ENCODE measurements at regions not wholly inside any gene's neighbourhood (a gene's known extent, or its start where the extent isn't known, plus 50 kb on each side); places are given as distances from the start of the nearest gene placed in this dataset.

DNA sequence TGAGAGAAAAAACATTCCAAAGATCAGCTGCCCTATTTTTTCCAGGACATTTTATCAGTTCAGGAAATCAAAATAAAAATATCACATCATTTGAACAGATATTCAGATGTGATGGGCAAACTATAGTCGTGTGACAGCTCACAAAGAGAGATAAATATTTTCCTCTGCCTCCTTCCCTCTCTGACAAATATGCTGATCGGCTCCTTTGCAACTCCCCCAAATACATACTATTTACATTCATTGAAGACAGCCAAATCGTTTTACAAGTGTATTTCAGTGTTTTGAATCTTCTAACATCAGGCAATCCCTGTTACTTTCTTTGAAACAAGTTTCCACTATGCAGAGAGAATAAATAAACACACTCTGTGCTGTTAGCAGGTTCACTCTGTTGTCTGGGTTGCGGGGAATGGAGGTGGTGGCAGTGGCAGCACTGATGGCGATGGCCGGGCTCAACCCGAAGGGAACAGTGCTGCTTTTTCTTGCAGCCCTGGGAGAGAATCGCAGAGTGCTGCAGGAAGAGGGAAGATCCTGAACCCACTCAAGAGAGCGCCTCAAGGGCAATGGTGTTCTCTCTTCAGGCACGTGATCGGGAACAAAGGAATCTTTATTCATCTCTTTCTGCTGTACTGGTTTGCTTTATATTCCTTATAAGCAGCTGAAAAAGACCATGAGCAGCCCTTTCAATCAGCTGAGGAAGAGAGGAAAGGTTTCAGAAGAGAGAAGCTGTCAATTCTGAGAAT is 142.5 kb downstream of the PHLDA1 start:
- no peaks in the 10 kb centered on the region for H3K27me3 ChIP-seq (ENCODE audit: control insufficient read depth in 1 of 2, insufficient read depth in 2 of 2, low read length in 2 of 2)
- ChIA-PET POLR2A (no interaction called here), CTCF (interaction anchor here (1.2 kb wide), 1 partner anchor 18 kb away, joined by 3 read pairs; no protein-coding TSS in a partner anchor)
- no peak for TF ChIP-seq CTCF (IDR thresholded peaks at IDR 0.05)
- no peak for DNase-seq
- intact Hi-C loops (cut with DNase I, micrococcal nuclease) = no loop called here
- H3K4me1 ChIP-seq (ENCODE audit: insufficient read depth, low read length) = no peaks in the 10 kb centered on the region
- ATAC-seq (ENCODE audit: poor library complexity) = no peak
- Mint-ChIP-seq H3K4me1 (ENCODE audit: low read depth) (no peaks in the 10 kb centered on the region), H3K36me3 (ENCODE audit: low read depth) (no peaks in the 10 kb centered on the region), H3K4me3 (no peak overlapping the region), H3K27ac (no peak overlapping the region), H3K27me3 (peaks cover 6% of the 10 kb centered on the region), H3K9me3 (no peaks in the 10 kb centered on the region)
- no peak overlapping the region for H3K4me3 ChIP-seq (ENCODE audit: low read length)
- H3K36me3 ChIP-seq (ENCODE audit: insufficient read depth, low read length) = no peaks in the 10 kb centered on the region
- no peak overlapping the region for H3K27ac ChIP-seq (ENCODE audit: low read depth in 1 of 2, low read length in 2 of 2)
- H3K9me3 ChIP-seq (ENCODE audit: control insufficient read depth in 1 of 2, insufficient read depth in 1 of 2, low read length in 2 of 2) = no peaks in the 10 kb centered on the region

GRCh38 chr12:75888399-75888798 is 143.2 kb downstream of the PHLDA1 start:
- no peak overlapping the region for H3K27ac ChIP-seq (ENCODE audit: low read depth in 1 of 2, low read length in 2 of 2)
- no peaks in the 10 kb centered on the region for H3K4me1 ChIP-seq (ENCODE audit: insufficient read depth, low read length)
- no peaks in the 10 kb centered on the region for H3K4me1 Mint-ChIP-seq (ENCODE audit: low read depth)
- DNase-seq (no peak), ATAC-seq (ENCODE audit: poor library complexity) (no peak)
- H3K4me3 ChIP-seq (ENCODE audit: low read length) = no peak overlapping the region
- no peaks in the 10 kb centered on the region for H3K9me3 ChIP-seq (ENCODE audit: control insufficient read depth in 1 of 2, insufficient read depth in 1 of 2, low read length in 2 of 2)
- intact Hi-C loops (cut with DNase I, micrococcal nuclease) = no loop called here
- H3K27me3 Mint-ChIP-seq = peaks cover 6% of the 10 kb centered on the region
- ChIA-PET CTCF (interaction anchor here (1.2 to 1.4 kb wide), 2 partner anchors 11 to 18 kb away, joined by 3 read pairs; no protein-coding TSS in a partner anchor), POLR2A (no interaction called here)
- H3K27me3 ChIP-seq (ENCODE audit: control insufficient read depth in 1 of 2, insufficient read depth in 2 of 2, low read length in 2 of 2) = no peaks in the 10 kb centered on the region
- TF ChIP-seq CTCF (IDR thresholded peaks at IDR 0.05) = no peak
- no peaks in the 10 kb centered on the region for H3K36me3 Mint-ChIP-seq (ENCODE audit: low read depth)
- H3K27ac Mint-ChIP-seq = no peak overlapping the region
- no peaks in the 10 kb centered on the region for H3K36me3 ChIP-seq (ENCODE audit: insufficient read depth, low read length)
- H3K4me3 Mint-ChIP-seq = no peak overlapping the region
- no peaks in the 10 kb centered on the region for H3K9me3 Mint-ChIP-seq

- H3K27ac Mint-ChIP-seq = no peak overlapping the region
- ATAC-seq (ENCODE audit: poor library complexity) (no peak), DNase-seq (no peak)
- ChIA-PET POLR2A (no interaction called here), CTCF (interaction anchor here (1.2 to 1.4 kb wide), 2 partner anchors 12 to 17 kb away, joined by 3 read pairs; no protein-coding TSS in a partner anchor)
- Histone ChIP-seq H3K4me3 (ENCODE audit: low read length) (no peak overlapping the region), H3K9me3 (ENCODE audit: control insufficient read depth in 1 of 2, insufficient read depth in 1 of 2, low read length in 2 of 2) (no peaks in the 10 kb centered on the region), H3K27ac (ENCODE audit: low read depth in 1 of 2, low read length in 2 of 2) (no peak overlapping the region), H3K4me1 (ENCODE audit: insufficient read depth, low read length) (no peaks in the 10 kb centered on the region), H3K27me3 (ENCODE audit: control insufficient read depth in 1 of 2, insufficient read depth in 2 of 2, low read length in 2 of 2) (no peaks in the 10 kb centered on the region), H3K36me3 (ENCODE audit: insufficient read depth, low read length) (no peaks in the 10 kb centered on the region)
- no peak for TF ChIP-seq CTCF (IDR thresholded peaks at IDR 0.05)
- no peak overlapping the region for H3K4me3 Mint-ChIP-seq
- H3K9me3 Mint-ChIP-seq = no peaks in the 10 kb centered on the region
- intact Hi-C loops (cut with DNase I, micrococcal nuclease) = no loop called here
- H3K4me1 Mint-ChIP-seq (ENCODE audit: low read depth) = no peaks in the 10 kb centered on the region
- H3K27me3 Mint-ChIP-seq = peaks cover 6% of the 10 kb centered on the region
- no peaks in the 10 kb centered on the region for H3K36me3 Mint-ChIP-seq (ENCODE audit: low read depth)
Observed at GRCh38 chr12:75887979-75888378, 143.6 kb downstream of the PHLDA1 start.

All from CD4-positive, alpha-beta T cell (primary cell).